ENCODE measurements at regions not wholly inside any gene's neighbourhood (a gene's known extent, or its start where the extent isn't known, plus 50 kb on each side); places are given as distances from the start of the nearest gene placed in this dataset.

DNA sequence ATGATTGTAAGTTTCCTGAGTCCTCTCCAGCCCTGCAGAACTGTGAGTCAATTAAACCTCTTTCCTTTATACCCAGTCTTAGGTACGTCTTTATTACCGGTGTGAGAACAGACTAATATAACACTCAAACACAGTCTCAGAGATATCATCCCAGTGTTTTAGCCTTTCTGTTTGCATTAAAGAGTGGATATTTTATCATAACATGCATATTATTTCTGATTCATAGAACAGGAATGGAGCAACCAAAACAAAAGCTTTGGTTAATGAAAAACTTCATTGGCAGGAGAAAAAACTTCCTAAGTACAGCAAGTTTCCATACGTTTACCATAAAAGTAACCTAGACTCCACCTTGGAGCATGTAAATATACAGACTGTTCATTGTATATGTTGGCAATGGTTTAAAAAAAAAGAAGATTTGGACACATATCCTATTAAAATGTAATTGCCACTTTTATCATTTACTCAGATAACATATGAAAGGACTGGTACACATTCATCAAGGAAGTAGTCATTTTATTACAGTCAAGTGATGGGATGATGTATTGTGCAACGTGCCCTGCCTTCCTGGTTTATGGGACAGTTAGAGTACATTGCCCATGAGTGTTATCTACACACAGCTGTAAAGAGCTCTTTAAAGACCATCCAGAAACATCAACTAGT lies 144.8 kb downstream of the ETS2 start:
- TF ChIP-seq, protein P1, sequence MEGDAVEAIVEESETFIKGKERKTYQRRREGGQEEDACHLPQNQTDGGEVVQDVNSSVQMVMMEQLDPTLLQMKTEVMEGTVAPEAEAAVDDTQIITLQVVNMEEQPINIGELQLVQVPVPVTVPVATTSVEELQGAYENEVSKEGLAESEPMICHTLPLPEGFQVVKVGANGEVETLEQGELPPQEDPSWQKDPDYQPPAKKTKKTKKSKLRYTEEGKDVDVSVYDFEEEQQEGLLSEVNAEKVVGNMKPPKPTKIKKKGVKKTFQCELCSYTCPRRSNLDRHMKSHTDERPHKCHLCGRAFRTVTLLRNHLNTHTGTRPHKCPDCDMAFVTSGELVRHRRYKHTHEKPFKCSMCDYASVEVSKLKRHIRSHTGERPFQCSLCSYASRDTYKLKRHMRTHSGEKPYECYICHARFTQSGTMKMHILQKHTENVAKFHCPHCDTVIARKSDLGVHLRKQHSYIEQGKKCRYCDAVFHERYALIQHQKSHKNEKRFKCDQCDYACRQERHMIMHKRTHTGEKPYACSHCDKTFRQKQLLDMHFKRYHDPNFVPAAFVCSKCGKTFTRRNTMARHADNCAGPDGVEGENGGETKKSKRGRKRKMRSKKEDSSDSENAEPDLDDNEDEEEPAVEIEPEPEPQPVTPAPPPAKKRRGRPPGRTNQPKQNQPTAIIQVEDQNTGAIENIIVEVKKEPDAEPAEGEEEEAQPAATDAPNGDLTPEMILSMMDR (IDR thresholded peaks at IDR 0.05), result no peak
- no peak for TF ChIP-seq TCF7L2 (IDR thresholded peaks at IDR 0.05; ENCODE audit: low read depth, low read length)
